Stimulated activated CD4-positive, alpha-beta T cell treated with anti-CD3 and anti-CD28 coated beads, Interleukin-4, amount 100 ng/mL, for 1 hour (primary cell): ENCODE measurements at regions not wholly inside any gene's neighbourhood (a gene's known extent, or its start where the extent isn't known, plus 50 kb on each side); places are given as distances from the start of the nearest gene placed in this dataset.

ENCODE experiments used
- DNase-seq: peaks from one replicate; pipeline ENCODE4 v3.0.0-alpha.2; 2020

- DNase-seq, result no peak
Observed at GRCh38 chr2:47315475-47315874, 53.6 kb upstream of the EPCAM start.

GRCh38 chr2:47313728-47314127, 55.4 kb upstream of the EPCAM start:
- no peak for DNase-seq

GRCh38 chr2:47313141-47313691, 55.9 kb upstream of the EPCAM start:
- DNase-seq, result no peak

- DNase-seq, result no peak
Observed at GRCh38 chr2:47312491-47312850, 56.6 kb upstream of the EPCAM start.

GRCh38 chr2:47311764-47312490, 57.2 kb upstream of the EPCAM start:
- no peak for DNase-seq

- no peak for DNase-seq
Observed at GRCh38 chr2:47310801-47311560, 58.1 kb upstream of the EPCAM start.

- DNase-seq, result no peak
Observed at GRCh38 chr2:47309952-47310800, 58.9 kb upstream of the EPCAM start.

GRCh38 chr2:47309472-47309951, 59.6 kb upstream of the EPCAM start:
- DNase-seq, result no peak

GRCh38 chr2:47307066-47307465, 62.0 kb upstream of the EPCAM start:
- no peak for DNase-seq

- DNase-seq, result no peak
Observed at GRCh38 chr2:47304654-47305053, 64.5 kb upstream of the EPCAM start.

- DNase-seq, result no peak
Observed at GRCh38 chr2:47303341-47304148, 65.6 kb upstream of the EPCAM start.

GRCh38 chr2:47302308-47302707, 66.8 kb upstream of the EPCAM start:
- DNase-seq, result no peak

- DNase-seq, result no peak
Observed at GRCh38 chr2:47301731-47302130, 67.4 kb upstream of the EPCAM start.

- no peak for DNase-seq
Observed at GRCh38 chr2:47301277-47301618, 67.9 kb upstream of the EPCAM start.

- DNase-seq, result no peak
Observed at GRCh38 chr2:47300609-47301276, 68.4 kb upstream of the EPCAM start.

GRCh38 chr2:47300081-47300480, 69.0 kb upstream of the EPCAM start:
- DNase-seq, result no peak

GRCh38 chr2:47299555-47299954, 69.6 kb upstream of the EPCAM start:
- DNase-seq, result no peak

GRCh38 chr2:47298771-47299170, 70.3 kb upstream of the EPCAM start:
- no peak for DNase-seq

GRCh38 chr2:47297767-47298425, 71.2 kb upstream of the EPCAM start:
- no peak for DNase-seq

GRCh38 chr2:47295981-47296635, 73.0 kb upstream of the EPCAM start:
- DNase-seq, result no peak
